Fibroblast of lung (primary cell): ENCODE measurements at regions not wholly inside any gene's neighbourhood (a gene's known extent, or its start where the extent isn't known, plus 50 kb on each side); places are given as distances from the start of the nearest gene placed in this dataset.

Source experiments
- CTCF ChIP-seq, 2 donors: IDR thresholded peaks in 1 of 2; conservative IDR thresholded peaks in 1 of 2; 1 replicate in 1 of 2; 2 replicates in 1 of 2; pipeline ENCODE4 v1.5.1; 2011 to 2012; ENCODE audit warnings: low read length in 2 of 2, control low read depth in 1 of 2, inconsistent platforms in 1 of 2, low read depth in 1 of 2, mild to moderate bottlenecking in 1 of 2
- EZH2 ChIP-seq: IDR thresholded peaks from 2 replicates; pipeline ENCODE4 v1.5.1; 2012; ENCODE audit warnings: low read length, control low read depth, mild to moderate bottlenecking; ENCODE audit errors: missing control alignments

GRCh38 chr4:117481742-117482141 lies 396.4 kb upstream of the TRAM1L1 start:
- TF ChIP-seq CTCF (conservative IDR thresholded peaks at IDR 0.05 in 1 of 2, IDR thresholded peaks at IDR 0.05 in 1 of 2; ENCODE audit: low read depth in 1 of 2, low read length in 2 of 2): no peak
- no peak for TF ChIP-seq EZH2
